SK-N-SH (cell line): ENCODE measurements at regions not wholly inside any gene's neighbourhood (a gene's known extent, or its start where the extent isn't known, plus 50 kb on each side); places are given as distances from the start of the nearest gene placed in this dataset.

Experiments
- CTCF ChIA-PET: fragments of 300-600, 350-600 bp; formaldehyde crosslinking; extraction: SDS; loops from one replicate; lab custom pipeline; 2021; lab: Yijun Ruan, JAX
- POLR2A ChIA-PET: fragments of 350-600 bp; sonication (Branson Sonifier 250); formaldehyde crosslinking; extraction: SDS; loops from one replicate; lab custom pipeline; 2020; ENCODE audit warnings: antibody characterized with exemption, inconsistent platforms; lab: Yijun Ruan, JAX
- DNase-seq: peaks from one replicate; pipeline ENCODE4 v3.0.0; 2012
- H2AFZ ChIP-seq: fragments of 200-600 bp; sonication (generic); 2 replicates; pipeline ENCODE4 v1.8.1; 2016; ENCODE audit warnings: antibody characterized with exemption, mild to moderate bottlenecking, low read depth
- H3F3A ChIP-seq: fragments of 200-600 bp; sonication (generic); replicated peaks from 2 replicates; pipeline ENCODE3; 2016; ENCODE audit warnings: antibody characterized with exemption, mild to moderate bottlenecking; ENCODE audit not compliant: insufficient read depth
- H3K27ac ChIP-seq, 2 experiments: fragments of 200-500 bp in 1 of 2; fragments of 200-600 bp in 1 of 2; sonication (Bioruptor generic) in 1 of 2; sonication (generic), shearing (Covaris generic) in 1 of 2; 2 replicates each; pipeline versions ENCODE4 v1.5.1 to v1.6.1; 2014 to 2016; ENCODE audit warnings: low read depth in 2 of 2, inconsistent platforms in 1 of 2, low read length in 1 of 2, mild to moderate bottlenecking in 1 of 2, mixed read lengths in 1 of 2
- H3K27me3 ChIP-seq: fragments of 200-600 bp; sonication (generic), shearing (Covaris generic); 2 replicates; pipeline ENCODE4 v1.6.1; 2016; ENCODE audit warnings: mixed run types; ENCODE audit not compliant: insufficient read depth
- H3K36me3 ChIP-seq, 2 experiments: fragments of 200-500 bp in 1 of 2; fragments of 200-600 bp in 1 of 2; sonication (Bioruptor generic) in 1 of 2; sonication (generic) in 1 of 2; replicated peaks in 1 of 2; 2 replicates each; pipeline versions ENCODE3 to v1.5.1; 2014 to 2016; ENCODE audit warnings: low read length in 1 of 2, mild to moderate bottlenecking in 1 of 2; ENCODE audit not compliant: insufficient read depth in 2 of 2, control insufficient read depth in 1 of 2
- H3K4me1 ChIP-seq, 2 experiments: fragments of 200-500 bp in 1 of 2; fragments of 200-600 bp in 1 of 2; sonication (Bioruptor generic) in 1 of 2; sonication (generic), shearing (Covaris generic) in 1 of 2; 2 replicates each; pipeline versions ENCODE4 v1.5.1 to v1.6.1; 2014 to 2016; ENCODE audit warnings: low read depth in 1 of 2, low read length in 1 of 2, mixed run types in 1 of 2; ENCODE audit not compliant: insufficient read depth in 2 of 2, control insufficient read depth in 1 of 2
- H3K4me2 ChIP-seq: fragments of 200-600 bp; sonication (generic), shearing (Covaris generic); 2 replicates; pipeline ENCODE4 v1.6.1; 2017; ENCODE audit warnings: mixed run types
- H3K4me3 ChIP-seq, 2 experiments: fragments of 200-500 bp in 1 of 2; fragments of 200-600 bp in 1 of 2; sonication (Bioruptor generic) in 1 of 2; sonication (generic), shearing (Covaris generic) in 1 of 2; 2 replicates each; pipeline versions ENCODE4 v1.5.1 to v1.8.1; 2014 to 2016; ENCODE audit warnings: low read depth in 2 of 2, inconsistent platforms in 1 of 2, low read length in 1 of 2, mild to moderate bottlenecking in 1 of 2, mixed read lengths in 1 of 2, moderate library complexity in 1 of 2
- H3K79me2 ChIP-seq: fragments of 200-600 bp; sonication (generic); 2 replicates; pipeline ENCODE4 v1.8.1; 2017; ENCODE audit warnings: mild to moderate bottlenecking; ENCODE audit not compliant: insufficient read depth
- H3K9ac ChIP-seq: fragments of 200-600 bp; sonication (generic); 2 replicates; pipeline ENCODE4 v1.6.1; 2017; ENCODE audit warnings: mixed run types
- H3K9me2 ChIP-seq: fragments of 200-600 bp; sonication (generic); 2 replicates; pipeline ENCODE4 v1.6.1; 2017; ENCODE audit warnings: mixed run types
- H3K9me3 ChIP-seq: fragments of 200-600 bp; sonication (generic); 2 replicates; pipeline ENCODE4 v1.6.1; 2017; ENCODE audit warnings: mixed run types, mild to moderate bottlenecking, moderate library complexity
- H4K20me1 ChIP-seq: fragments of 200-600 bp; sonication (generic); 2 replicates; pipeline ENCODE4 v1.6.1; 2017; ENCODE audit warnings: mild to moderate bottlenecking, mixed run types; ENCODE audit not compliant: insufficient read depth
- CHD2 ChIP-seq: fragments of 150-350 bp; IDR thresholded peaks from 2 replicates; pipeline ENCODE4 v1.6.1; 2018; ENCODE audit warnings: low read length; ENCODE audit not compliant: partially characterized antibody
- CTCF ChIP-seq: fragments of 200-600 bp; sonication (generic); IDR thresholded peaks from 2 replicates; pipeline ENCODE4 v1.6.1; 2017; ENCODE audit warnings: antibody characterized with exemption, mild to moderate bottlenecking, moderate library complexity
- ELF1 ChIP-seq: IDR thresholded peaks from 2 replicates; pipeline ENCODE4 v1.4.0; 2012
- EZH2phosphoT487 ChIP-seq: fragments of 200-600 bp; sonication (generic); IDR thresholded peaks from 2 replicates; pipeline ENCODE4 v1.6.1; 2017; ENCODE audit warnings: low read depth, mixed run types, mild to moderate bottlenecking, antibody characterized with exemption, moderate library complexity, borderline replicate concordance
- FOXJ3 ChIP-seq: sonication (generic); formaldehyde crosslinking; IDR thresholded peaks from 2 replicates; pipeline ENCODE4 v1.5.1; 2020; ENCODE audit warnings: mild to moderate bottlenecking, missing genetic modification reagents
- MAX ChIP-seq: IDR thresholded peaks from 2 replicates; pipeline ENCODE4 v1.4.0; 2012; ENCODE audit warnings: low read depth
- MXI1 ChIP-seq: IDR thresholded peaks from 2 replicates; pipeline ENCODE4 v1.6.1; 2012; ENCODE audit warnings: mild to moderate bottlenecking, low read depth, low read length, improper control_type of control experiment
- NFIC ChIP-seq: IDR thresholded peaks from 2 replicates; pipeline ENCODE4 v1.4.0; 2012; ENCODE audit warnings: borderline replicate concordance
- POLR2AphosphoS5 ChIP-seq: IDR thresholded peaks from 2 replicates; pipeline ENCODE4 v1.6.1; 2012; ENCODE audit warnings: low read depth, low read length
- REST ChIP-seq: IDR thresholded peaks from 2 replicates; pipeline ENCODE4 v1.6.1; 2012; ENCODE audit warnings: mild to moderate bottlenecking, low read depth, low read length, moderate library complexity
- SIN3A ChIP-seq: IDR thresholded peaks from 2 replicates; pipeline ENCODE4 v1.6.1; 2012; ENCODE audit warnings: low read depth, mild to moderate bottlenecking, low read length, moderate library complexity, borderline replicate concordance
- SMC3 ChIP-seq: IDR thresholded peaks from 2 replicates; pipeline ENCODE4 v1.6.1; 2012; ENCODE audit warnings: low read depth, low read length, improper control_type of control experiment
- WGBS: methylation state at CpG from one replicate; pipeline ENCODE4 v1.1.6; 2017; ENCODE audit warnings: low lambda C conversion rate; 5-methylcytosine and 5-hydroxymethylcytosine counted together

- WGBS: 12% methylated on average over 2 of the region's 2 CpGs
- Histone ChIP-seq H2AFZ (no peak overlapping the region), H3K36me3 (no peaks in the 10 kb centered on the region), H3K27ac (no peak overlapping the region), H3F3A (no peaks in the 10 kb centered on the region), H3K9ac (no peak overlapping the region), H3K79me2 (no peaks in the 10 kb centered on the region), H3K9me2 (no peaks in the 10 kb centered on the region), H3K4me2 (no peak overlapping the region), H3K27me3 (no peaks in the 10 kb centered on the region), H3K4me1 (no peaks in the 10 kb centered on the region), H3K9me3 (no peaks in the 10 kb centered on the region), H3K4me3 (no peak overlapping the region), H4K20me1 (no peaks in the 10 kb centered on the region)
- DNase-seq: no peak
- POLR2A ChIA-PET: no interaction called here
- TF ChIP-seq FOXJ3 (no peak), SIN3A (no peak), SMC3 (no peak), REST (no peak), MXI1 (no peak), ELF1 (no peak)
- CTCF ChIA-PET: interaction anchor here (0.6 to 1.1 kb wide), 2 partner anchors 42 to 196 kb away, joined by 3 read pairs; no protein-coding TSS in a partner anchor
Observed at GRCh38 chr11:100618914-100619313, 68.2 kb upstream of the ARHGAP42 start.

GRCh38 chr11:100619484-100619883 is 67.6 kb upstream of the ARHGAP42 start:
- Histone ChIP-seq H3K9me3 (no peaks in the 10 kb centered on the region), H3K9me2 (no peaks in the 10 kb centered on the region), H3K79me2 (no peaks in the 10 kb centered on the region), H3K4me3 (no peak overlapping the region), H2AFZ (no peak overlapping the region), H3K9ac (no peak overlapping the region), H3K4me2 (no peak overlapping the region), H3K36me3 (no peaks in the 10 kb centered on the region), H4K20me1 (no peaks in the 10 kb centered on the region), H3K4me1 (no peaks in the 10 kb centered on the region), H3F3A (no peaks in the 10 kb centered on the region), H3K27me3 (no peaks in the 10 kb centered on the region), H3K27ac (no peak overlapping the region)
- no peak for DNase-seq
- TF ChIP-seq CHD2 (no peak), MAX (no peak), EZH2phosphoT487 (no peak), SMC3 (no peak), NFIC (no peak), CTCF (no peak), POLR2AphosphoS5 (no peak)
- POLR2A ChIA-PET: no interaction called here
- 0% methylated on average over 2 of the region's 2 CpGs for WGBS
- CTCF ChIA-PET: interaction anchor here (1.1 kb wide), 1 partner anchor 42 kb away, joined by 3 read pairs; no protein-coding TSS in a partner anchor
